Left ventricle myocardium inferior (tissue), 1 donor: ENCODE measurements at regions not wholly inside any gene's neighbourhood (a gene's known extent, or its start where the extent isn't known, plus 50 kb on each side); places are given as distances from the start of the nearest gene placed in this dataset.

Experiments used
- DNase-seq: peaks from one replicate; pipeline ENCODE4 v3.0.0-alpha.2; 2020
- H3K27ac ChIP-seq: fragments of 200-600 bp; replicated peaks from 2 replicates; pipeline ENCODE4 v1.8.0; 2021
- H3K27me3 ChIP-seq: fragments of 200-600 bp; 2 replicates; pipeline ENCODE4 v1.8.0; 2021; ENCODE audit warnings: low read depth
- H3K36me3 ChIP-seq: fragments of 200-600 bp; 2 replicates; pipeline ENCODE4 v1.8.0; 2021
- H3K4me1 ChIP-seq: fragments of 200-600 bp; 2 replicates; pipeline ENCODE4 v1.8.0; 2021
- H3K4me3 ChIP-seq: fragments of 200-600 bp; 2 replicates; pipeline ENCODE4 v1.8.0; 2021; ENCODE audit warnings: mild to moderate bottlenecking, moderate library complexity
- H3K9me3 ChIP-seq: fragments of 200-600 bp; replicated peaks from 2 replicates; pipeline ENCODE4 v1.8.0; 2021
- CTCF ChIP-seq: fragments of 200-600 bp; IDR thresholded peaks from 2 replicates; pipeline ENCODE4 v1.8.0; 2021; ENCODE audit warnings: antibody characterized with exemption, mild to moderate bottlenecking, borderline replicate concordance
- intact Hi-C: fragments of 100-400 bp; cut with micrococcal nuclease; formaldehyde crosslinking; loops from one replicate; pipeline ENCODE4 v1.11.0; 2022
- donor health status: DM: no; HTN: yes; CAD: no; lungs with severe emphysema.

GRCh38 chr4:4673070-4673469, 131.2 kb upstream of the STX18 start:
- no peaks in the 10 kb centered on the region for H3K9me3 ChIP-seq
- H3K27ac ChIP-seq, result no peak overlapping the region
- no peak overlapping the region for H3K4me3 ChIP-seq
- peaks cover 4% of the 10 kb centered on the region for H3K4me1 ChIP-seq
- no peak for DNase-seq
- TF ChIP-seq CTCF, result no peak
- peaks cover 19% of the 10 kb centered on the region for H3K27me3 ChIP-seq
- H3K36me3 ChIP-seq, result no peaks in the 10 kb centered on the region
- intact Hi-C loops, result no loop called here

GRCh38 chr4:4672402-4672801, 130.6 kb upstream of the STX18 start:
- H3K27me3 ChIP-seq, result peaks cover 24% of the 10 kb centered on the region
- no peaks in the 10 kb centered on the region for H3K36me3 ChIP-seq
- H3K9me3 ChIP-seq, result no peaks in the 10 kb centered on the region
- intact Hi-C loops, result no loop called here
- no peak for TF ChIP-seq CTCF
- no peak overlapping the region for H3K4me3 ChIP-seq
- H3K27ac ChIP-seq, result no peak overlapping the region
- no peak for DNase-seq
- peaks cover 4% of the 10 kb centered on the region for H3K4me1 ChIP-seq

GRCh38 chr4:4671774-4672349, 130.0 kb upstream of the STX18 start:
- TF ChIP-seq CTCF, result no peak
- intact Hi-C loops, result no loop called here
- H3K9me3 ChIP-seq, result no peaks in the 10 kb centered on the region
- no peak for DNase-seq
- H3K27me3 ChIP-seq, result peaks cover 28% of the 10 kb centered on the region
- peaks cover 4% of the 10 kb centered on the region for H3K4me1 ChIP-seq
- H3K36me3 ChIP-seq, result no peaks in the 10 kb centered on the region
- H3K4me3 ChIP-seq, result no peak overlapping the region
- no peak overlapping the region for H3K27ac ChIP-seq

- Histone ChIP-seq H3K4me3 (no peak overlapping the region), H3K27ac (no peak overlapping the region), H3K4me1 (peaks cover 4% of the 10 kb centered on the region), H3K27me3 (peaks cover 36% of the 10 kb centered on the region), H3K9me3 (no peaks in the 10 kb centered on the region), H3K36me3 (no peaks in the 10 kb centered on the region)
- no peak for TF ChIP-seq CTCF
- DNase-seq, result no peak
- intact Hi-C loops, result no loop called here
Observed at GRCh38 chr4:4670869-4671268, 129.0 kb upstream of the STX18 start.

GRCh38 chr4:4668355-4669210, 126.7 kb upstream of the STX18 start:
- peaks cover 4% of the 10 kb centered on the region for H3K4me1 ChIP-seq
- no peak for DNase-seq
- peaks cover 52% of the 10 kb centered on the region for H3K27me3 ChIP-seq
- no peak for TF ChIP-seq CTCF
- no peaks in the 10 kb centered on the region for H3K36me3 ChIP-seq
- H3K9me3 ChIP-seq, result no peaks in the 10 kb centered on the region
- intact Hi-C loops, result no loop called here
- no peak overlapping the region for H3K4me3 ChIP-seq
- no peak overlapping the region for H3K27ac ChIP-seq
